Vagina (tissue), 2 donors: ENCODE measurements at regions not wholly inside any gene's neighbourhood (a gene's known extent, or its start where the extent isn't known, plus 50 kb on each side); places are given as distances from the start of the nearest gene placed in this dataset.

ENCODE experiments used
- POLR2A ChIP-seq, 2 donors: fragments of 450-650 bp; IDR thresholded peaks; one replicate each; pipeline ENCODE4 v1.6.1; 2017; ENCODE audit warnings: antibody characterized with exemption in 2 of 2, mild to moderate bottlenecking in 2 of 2, moderate library complexity in 2 of 2
- TF ChIP-seq, protein P1 (sequence below), 3 experiments: fragments of 450-650 bp in 2 of 3; fragments of 200-600 bp in 1 of 3; sonication (generic) in 1 of 3; IDR thresholded peaks; one replicate each; pipeline ENCODE4 v1.5.1; 2017 to 2019; ENCODE audit warnings: antibody characterized with exemption in 3 of 3, mild to moderate bottlenecking in 2 of 3, moderate library complexity in 2 of 3

GRCh38 chr2:210915912-210916311 lies 359.5 kb downstream of the CPS1 start:
- TF ChIP-seq, protein P1, sequence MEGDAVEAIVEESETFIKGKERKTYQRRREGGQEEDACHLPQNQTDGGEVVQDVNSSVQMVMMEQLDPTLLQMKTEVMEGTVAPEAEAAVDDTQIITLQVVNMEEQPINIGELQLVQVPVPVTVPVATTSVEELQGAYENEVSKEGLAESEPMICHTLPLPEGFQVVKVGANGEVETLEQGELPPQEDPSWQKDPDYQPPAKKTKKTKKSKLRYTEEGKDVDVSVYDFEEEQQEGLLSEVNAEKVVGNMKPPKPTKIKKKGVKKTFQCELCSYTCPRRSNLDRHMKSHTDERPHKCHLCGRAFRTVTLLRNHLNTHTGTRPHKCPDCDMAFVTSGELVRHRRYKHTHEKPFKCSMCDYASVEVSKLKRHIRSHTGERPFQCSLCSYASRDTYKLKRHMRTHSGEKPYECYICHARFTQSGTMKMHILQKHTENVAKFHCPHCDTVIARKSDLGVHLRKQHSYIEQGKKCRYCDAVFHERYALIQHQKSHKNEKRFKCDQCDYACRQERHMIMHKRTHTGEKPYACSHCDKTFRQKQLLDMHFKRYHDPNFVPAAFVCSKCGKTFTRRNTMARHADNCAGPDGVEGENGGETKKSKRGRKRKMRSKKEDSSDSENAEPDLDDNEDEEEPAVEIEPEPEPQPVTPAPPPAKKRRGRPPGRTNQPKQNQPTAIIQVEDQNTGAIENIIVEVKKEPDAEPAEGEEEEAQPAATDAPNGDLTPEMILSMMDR (IDR thresholded peaks at IDR 0.05), result no peak
- TF ChIP-seq POLR2A (IDR thresholded peaks at IDR 0.05), result no peak
